ENCODE measurements at regions not wholly inside any gene's neighbourhood (a gene's known extent, or its start where the extent isn't known, plus 50 kb on each side); places are given as distances from the start of the nearest gene placed in this dataset.

GRCh38 chr2:5951471-5951870, 259.3 kb downstream of the SOX11 start:
- H3K4me3 ChIP-seq = no peak overlapping the region
- H3K36me3 ChIP-seq = no peaks in the 10 kb centered on the region
- intact Hi-C loops (cut with DNase I; ENCODE audit: low total_unique reads) = no loop called here
- no peaks in the 10 kb centered on the region for H3K4me1 ChIP-seq
- peaks cover 0 to 18% (median 0%) of the 10 kb centered on the region in 8 donors for H3K9me3 ChIP-seq
- peaks cover 0 to 3% (median 0%) of the 10 kb centered on the region in 7 donors for H3K27me3 ChIP-seq (replicated peaks in 1 of 7)
- no peak overlapping the region for H3K27ac ChIP-seq
- 81 to 100% (median 87%) methylated on average over 1 of the region's 1 CpG for WGBS, 5 donors
- no peak for DNase-seq
- TF ChIP-seq POLR2AphosphoS5 (IDR thresholded peaks at IDR 0.05) (no peak), POLR2A (IDR thresholded peaks at IDR 0.05) (no peak)
- TF ChIP-seq, protein P1, sequence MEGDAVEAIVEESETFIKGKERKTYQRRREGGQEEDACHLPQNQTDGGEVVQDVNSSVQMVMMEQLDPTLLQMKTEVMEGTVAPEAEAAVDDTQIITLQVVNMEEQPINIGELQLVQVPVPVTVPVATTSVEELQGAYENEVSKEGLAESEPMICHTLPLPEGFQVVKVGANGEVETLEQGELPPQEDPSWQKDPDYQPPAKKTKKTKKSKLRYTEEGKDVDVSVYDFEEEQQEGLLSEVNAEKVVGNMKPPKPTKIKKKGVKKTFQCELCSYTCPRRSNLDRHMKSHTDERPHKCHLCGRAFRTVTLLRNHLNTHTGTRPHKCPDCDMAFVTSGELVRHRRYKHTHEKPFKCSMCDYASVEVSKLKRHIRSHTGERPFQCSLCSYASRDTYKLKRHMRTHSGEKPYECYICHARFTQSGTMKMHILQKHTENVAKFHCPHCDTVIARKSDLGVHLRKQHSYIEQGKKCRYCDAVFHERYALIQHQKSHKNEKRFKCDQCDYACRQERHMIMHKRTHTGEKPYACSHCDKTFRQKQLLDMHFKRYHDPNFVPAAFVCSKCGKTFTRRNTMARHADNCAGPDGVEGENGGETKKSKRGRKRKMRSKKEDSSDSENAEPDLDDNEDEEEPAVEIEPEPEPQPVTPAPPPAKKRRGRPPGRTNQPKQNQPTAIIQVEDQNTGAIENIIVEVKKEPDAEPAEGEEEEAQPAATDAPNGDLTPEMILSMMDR (IDR thresholded peaks at IDR 0.05 in 8 of 11, conservative IDR thresholded peaks at IDR 0.05 in 3 of 11) = no peak

GRCh38 chr2:5953525-5953924, 261.3 kb downstream of the SOX11 start:
- H3K4me1 ChIP-seq = no peaks in the 10 kb centered on the region
- DNase-seq = no peak
- H3K36me3 ChIP-seq = no peaks in the 10 kb centered on the region
- peaks cover 0 to 3% (median 0%) of the 10 kb centered on the region in 7 donors for H3K27me3 ChIP-seq (replicated peaks in 1 of 7)
- intact Hi-C loops (cut with DNase I; ENCODE audit: low total_unique reads) = no loop called here
- H3K9me3 ChIP-seq = peaks cover 0 to 18% (median 5%) of the 10 kb centered on the region in 8 donors
- WGBS, 5 donors = 67 to 86% (median 70%) methylated on average over 1 of the region's 1 CpG
- no peak overlapping the region for H3K4me3 ChIP-seq
- TF ChIP-seq POLR2AphosphoS5 (IDR thresholded peaks at IDR 0.05) (no peak), POLR2A (IDR thresholded peaks at IDR 0.05) (no peak)
- TF ChIP-seq, protein P1 (IDR thresholded peaks at IDR 0.05 in 8 of 11, conservative IDR thresholded peaks at IDR 0.05 in 3 of 11) = no peak
- no peak overlapping the region for H3K27ac ChIP-seq

DNA sequence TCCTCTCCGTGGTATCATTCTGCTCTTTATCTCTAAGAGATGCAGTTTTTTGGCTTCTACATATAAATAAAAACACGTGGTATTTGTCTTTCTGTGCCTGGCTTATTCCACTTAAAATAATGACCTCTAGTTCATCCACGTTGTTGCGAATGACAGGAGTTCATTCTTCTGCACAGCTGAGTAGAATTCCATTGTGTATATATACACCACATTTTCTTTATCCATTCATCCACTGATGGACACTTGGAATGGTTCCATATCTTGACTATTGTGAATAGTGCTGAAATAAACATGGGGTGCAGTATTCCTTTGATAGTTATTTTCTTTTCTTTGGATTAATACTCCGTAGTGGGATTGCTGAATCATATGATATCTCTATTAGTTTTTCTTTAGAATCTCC, 262.3 kb downstream of the SOX11 start:
- no peaks in the 10 kb centered on the region for H3K4me1 ChIP-seq
- H3K4me3 ChIP-seq = no peak overlapping the region
- TF ChIP-seq, protein P1 (IDR thresholded peaks at IDR 0.05 in 8 of 11, conservative IDR thresholded peaks at IDR 0.05 in 3 of 11) = no peak
- no peak for TF ChIP-seq POLR2A (IDR thresholded peaks at IDR 0.05)
- no peak for TF ChIP-seq POLR2AphosphoS5 (IDR thresholded peaks at IDR 0.05)
- no peak overlapping the region for H3K27ac ChIP-seq
- DNase-seq = no peak
- intact Hi-C loops (cut with DNase I; ENCODE audit: low total_unique reads) = no loop called here
- WGBS, 5 donors = 59 to 80% (median 74%) methylated on average over 5 of the region's 5 CpGs
- peaks cover 0 to 2% (median 0%) of the 10 kb centered on the region in 7 donors for H3K27me3 ChIP-seq (replicated peaks in 1 of 7)
- no peaks in the 10 kb centered on the region for H3K36me3 ChIP-seq
- H3K9me3 ChIP-seq = peaks cover 0 to 18% (median 9%) of the 10 kb centered on the region in 8 donors

GRCh38 chr2:5955921-5956320, 263.7 kb downstream of the SOX11 start:
- TF ChIP-seq POLR2AphosphoS5 (IDR thresholded peaks at IDR 0.05) = no peak
- TF ChIP-seq, protein P1 (IDR thresholded peaks at IDR 0.05 in 8 of 11, conservative IDR thresholded peaks at IDR 0.05 in 3 of 11) = no peak
- DNase-seq = no peak
- Histone ChIP-seq H3K27me3 (replicated peaks in 1 of 7) (no peaks in the 10 kb centered on the region), H3K4me3 (no peak overlapping the region), H3K9me3 (peaks cover 0 to 21% (median 9%) of the 10 kb centered on the region in 8 donors), H3K36me3 (no peaks in the 10 kb centered on the region), H3K27ac (no peak overlapping the region), H3K4me1 (no peaks in the 10 kb centered on the region)
- intact Hi-C loops (cut with DNase I; ENCODE audit: low total_unique reads) = no loop called here

Data from spleen (tissue), 11 donors.